K562 (cell line): ENCODE measurements at regions not wholly inside any gene's neighbourhood (a gene's known extent, or its start where the extent isn't known, plus 50 kb on each side); places are given as distances from the start of the nearest gene placed in this dataset.
"Not testable (repeated sequence)": the region's sequence is repeated elsewhere in the genome, so short reads cannot be mapped to it uniquely, and the experiment has no call there.

Source experiments
- ATF7 ChIP-seq: fragments of 450-650 bp; IDR thresholded peaks from 2 replicates; pipeline ENCODE4 v1.7.1; 2014; ENCODE audit warnings: mild to moderate bottlenecking, moderate library complexity
- CREB3 ChIP-seq: fragments of 450-650 bp; conservative IDR thresholded peaks from 2 replicates; pipeline ENCODE4 v1.6.1; 2016; ENCODE audit warnings: missing genetic modification characterization, low read depth, mild to moderate bottlenecking, missing compliant biosample characterization, moderate library complexity
- DACH1 ChIP-seq: fragments of 450-650 bp; IDR thresholded peaks from 2 replicates; pipeline ENCODE4 v1.6.1; 2018; ENCODE audit not compliant: partially characterized antibody
- ETV5 ChIP-seq: sonication (generic); formaldehyde crosslinking; IDR thresholded peaks from 2 replicates; pipeline ENCODE4 v1.4.0; 2020; ENCODE audit warnings: low read depth, mild to moderate bottlenecking, missing genetic modification reagents
- FOXM1 ChIP-seq, 2 experiments: fragments of 450-650 bp in 1 of 2; sonication (generic) in 1 of 2; formaldehyde crosslinking in 1 of 2; IDR thresholded peaks; 2 replicates each; pipeline versions ENCODE4 v1.6.1 to v1.9.0; 2017 to 2022; ENCODE audit warnings: low read depth in 2 of 2, mild to moderate bottlenecking in 2 of 2, missing genetic modification reagents in 1 of 2, moderate library complexity in 1 of 2
- GMEB1 ChIP-seq: fragments of 250-450 bp; sonication (Bioruptor Pico); IDR thresholded peaks from 2 replicates; pipeline ENCODE4 v1.4.0; 2020; ENCODE audit warnings: mild to moderate bottlenecking
- HDAC3 ChIP-seq: fragments of 450-650 bp; IDR thresholded peaks from 2 replicates; pipeline ENCODE4 v1.6.1; 2018; ENCODE audit warnings: borderline replicate concordance, mild to moderate bottlenecking, moderate library complexity; ENCODE audit not compliant: partially characterized antibody
- HMBOX1 ChIP-seq: sonication (generic); IDR thresholded peaks from 2 replicates; pipeline ENCODE4 v1.6.1; 2016
- ILK ChIP-seq: fragments of 450-650 bp; IDR thresholded peaks from 2 replicates; pipeline ENCODE4 v1.6.1; 2016; ENCODE audit warnings: missing genetic modification characterization, low read depth, mild to moderate bottlenecking, missing compliant biosample characterization, moderate library complexity, borderline replicate concordance
- NFE2L1 ChIP-seq: fragments of 450-650 bp; IDR thresholded peaks from 2 replicates; pipeline ENCODE4 v1.6.1; 2016; ENCODE audit warnings: missing genetic modification characterization, low read depth, mild to moderate bottlenecking, missing compliant biosample characterization, moderate library complexity, borderline replicate concordance
- NR2C1 ChIP-seq, 2 experiments: fragments of 450-650 bp; IDR thresholded peaks; 2 replicates each; pipeline ENCODE4 v1.6.1; 2017; ENCODE audit warnings: mild to moderate bottlenecking in 2 of 2, antibody characterized with exemption in 1 of 2, inconsistent platforms in 1 of 2, missing compliant biosample characterization in 1 of 2, missing genetic modification characterization in 1 of 2
- SMAD3 ChIP-seq: fragments of 450-650 bp; formaldehyde crosslinking; conservative IDR thresholded peaks from 2 replicates; pipeline ENCODE4 v1.4.0; 2020; ENCODE audit warnings: mild to moderate bottlenecking
- TAF9B ChIP-seq: fragments of 450-650 bp; IDR thresholded peaks from 2 replicates; pipeline ENCODE4 v1.6.1; 2018; ENCODE audit warnings: mild to moderate bottlenecking; ENCODE audit not compliant: partially characterized antibody
- ZBTB17 ChIP-seq: fragments of 450-650 bp; formaldehyde crosslinking; IDR thresholded peaks from 2 replicates; pipeline ENCODE4 v1.4.0; 2020; ENCODE audit warnings: mild to moderate bottlenecking
- ZNF395 ChIP-seq: fragments of 200-800 bp; sonication (Bioruptor generic); IDR thresholded peaks from 2 replicates; pipeline ENCODE4 v1.6.1; 2017; ENCODE audit warnings: missing genetic modification characterization, missing compliant biosample characterization
- ZNF41 ChIP-seq: fragments of 250-450 bp; sonication (Bioruptor Pico); conservative IDR thresholded peaks from 2 replicates; pipeline ENCODE4 v1.4.0; 2020; ENCODE audit warnings: mild to moderate bottlenecking
- ZNF639 ChIP-seq, 2 experiments: fragments of 200-800 bp in 1 of 2; sonication (Bioruptor generic) in 1 of 2; sonication (generic) in 1 of 2; formaldehyde crosslinking in 1 of 2; IDR thresholded peaks in 1 of 2; conservative IDR thresholded peaks in 1 of 2; 2 replicates each; pipeline versions ENCODE4 v1.5.0 to v1.6.1; 2016 to 2020; ENCODE audit warnings: missing compliant biosample characterization in 1 of 2, missing genetic modification characterization in 1 of 2, missing genetic modification reagents in 1 of 2
- ZNF79 ChIP-seq: fragments of 250-450 bp; sonication (Bioruptor Pico); IDR thresholded peaks from 2 replicates; pipeline ENCODE4 v1.4.0; 2020; ENCODE audit warnings: low read depth, mild to moderate bottlenecking, moderate library complexity

GRCh38 chr15:87668768-87669564, 587.6 kb downstream of the NTRK3 start (continued):
- peak; percentile 87 for TF ChIP-seq CREB3 (tag)
- TF ChIP-seq TAF9B = peak; percentile 79
- TF ChIP-seq HMBOX1 = peak; percentile 41
- peak; percentile 67 for TF ChIP-seq ZNF79 (CRISPR knock-in tag)
- TF ChIP-seq SMAD3 (CRISPR knock-in tag) = 0 out of 2 replicates have a peak, but pooled peaks have one; percentile 22
- TF ChIP-seq ZNF41 (CRISPR knock-in tag) = peak; percentile 65; the same call in 1 of the 2 replicates
- peak; percentile 72 for TF ChIP-seq ZBTB17 (CRISPR knock-in tag)
- peak; percentile 51; the same call in 1 of the 2 replicates for TF ChIP-seq FOXM1 (IDR thresholded peaks at IDR 0.05; ENCODE audit: low read depth)
- not testable (repeated sequence) for TF ChIP-seq FOXM1 (CRISPR knock-in tag; IDR thresholded peaks at IDR 0.05; ENCODE audit: low read depth); NR2C1 (IDR thresholded peaks at IDR 0.05)
- TF ChIP-seq NR2C1 (tag; IDR thresholded peaks at IDR 0.05) = peak; percentile 79
- TF ChIP-seq ZNF639 (CRISPR knock-in tag; conservative IDR thresholded peaks at IDR 0.05 in 1 of 2, IDR thresholded peaks at IDR 0.05 in 1 of 2) = peak in 1 of 2 experiments; percentile 66; a peak in 1 of 4 replicates
- TF ChIP-seq ILK (tag) = peak; percentile 52; the same call in 1 of the 2 replicates
- 0 out of 2 replicates have a peak, but pooled peaks have one; percentile 55 for TF ChIP-seq ATF7
- TF ChIP-seq ZNF395 = peak; percentile 91
- TF ChIP-seq GMEB1 (CRISPR knock-in tag) = 0 out of 2 replicates have a peak, but pooled peaks have one; percentile 22
- TF ChIP-seq DACH1 = peak; percentile 44
- peak; percentile 47 for TF ChIP-seq HDAC3
- TF ChIP-seq NFE2L1 (tag) = peak; percentile 17; the same call in 1 of the 2 replicates
- TF ChIP-seq ETV5 (CRISPR knock-in tag) = 0 out of 2 replicates have a peak, but pooled peaks have one; percentile 16
